Spleen (tissue), 7 donors: ENCODE measurements at regions not wholly inside any gene's neighbourhood (a gene's known extent, or its start where the extent isn't known, plus 50 kb on each side); places are given as distances from the start of the nearest gene placed in this dataset.

Experiments used
- POLR2A ChIP-seq, 3 donors: fragments of 450-650 bp; IDR thresholded peaks; one replicate each; pipeline ENCODE4 v1.5.1; 2017; ENCODE audit warnings: antibody characterized with exemption in 3 of 3, mild to moderate bottlenecking in 1 of 3
- TF ChIP-seq, protein P1 (sequence below), 11 experiments: fragments of 200-600 bp in 7 of 11; fragments of 450-650 bp in 4 of 11; sonication (generic) in 4 of 11; IDR thresholded peaks in 8 of 11; conservative IDR thresholded peaks in 3 of 11; 1 replicate in 7 of 11; 2 replicates in 4 of 11; pipeline versions ENCODE4 v1.4.0 to v1.8.0; 2016 to 2021; ENCODE audit warnings: antibody characterized with exemption in 11 of 11, inconsistent platforms in 4 of 11, mild to moderate bottlenecking in 1 of 11
- donor health status: DM: no; HTN: no; CAD: no; lungs with moderate emphysema.
- donor health status: DM: no; HTN: no; CAD: no.
- donor health status: DM: no; HTN: no; CAD: no.

DNA sequence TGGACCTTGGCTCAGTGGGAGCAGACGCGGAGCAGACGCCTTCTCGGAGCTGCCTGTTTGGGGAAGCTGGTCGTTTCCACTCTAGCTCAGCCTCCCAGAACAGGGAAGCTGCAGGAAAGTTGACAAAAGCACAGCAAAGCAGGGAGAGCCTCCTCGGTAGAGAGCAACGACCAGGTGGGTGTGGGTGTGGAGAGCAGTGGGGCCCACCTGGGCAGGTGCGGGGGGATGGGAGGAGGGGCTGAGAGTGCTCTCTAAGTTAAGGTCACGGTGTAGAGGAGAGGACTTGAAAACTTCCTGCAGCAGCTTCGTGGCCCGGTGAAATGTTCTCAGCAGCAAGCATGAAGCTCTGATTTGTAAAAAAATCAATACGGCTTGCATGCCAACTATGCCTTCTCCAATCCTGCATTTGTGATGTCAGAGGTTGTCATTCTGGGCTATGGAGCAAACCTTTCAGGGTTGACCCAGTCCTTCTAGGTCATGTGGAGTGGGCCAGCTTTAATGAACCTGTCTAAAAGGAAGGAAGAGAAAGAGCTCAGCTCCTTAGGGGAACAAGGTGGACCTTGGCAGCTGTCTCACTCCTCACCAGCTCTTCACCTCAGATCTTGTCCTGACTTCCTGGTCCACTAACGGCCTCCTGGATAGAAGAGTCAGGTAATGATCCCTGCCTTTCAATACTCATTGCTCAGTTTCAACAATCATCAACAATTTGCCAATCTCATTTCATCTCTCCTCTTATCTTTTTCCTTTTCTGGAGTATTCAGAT is 85.8 kb upstream of the UBL3 start:
- TF ChIP-seq POLR2A (IDR thresholded peaks at IDR 0.05) = no peak
- TF ChIP-seq, protein P1, sequence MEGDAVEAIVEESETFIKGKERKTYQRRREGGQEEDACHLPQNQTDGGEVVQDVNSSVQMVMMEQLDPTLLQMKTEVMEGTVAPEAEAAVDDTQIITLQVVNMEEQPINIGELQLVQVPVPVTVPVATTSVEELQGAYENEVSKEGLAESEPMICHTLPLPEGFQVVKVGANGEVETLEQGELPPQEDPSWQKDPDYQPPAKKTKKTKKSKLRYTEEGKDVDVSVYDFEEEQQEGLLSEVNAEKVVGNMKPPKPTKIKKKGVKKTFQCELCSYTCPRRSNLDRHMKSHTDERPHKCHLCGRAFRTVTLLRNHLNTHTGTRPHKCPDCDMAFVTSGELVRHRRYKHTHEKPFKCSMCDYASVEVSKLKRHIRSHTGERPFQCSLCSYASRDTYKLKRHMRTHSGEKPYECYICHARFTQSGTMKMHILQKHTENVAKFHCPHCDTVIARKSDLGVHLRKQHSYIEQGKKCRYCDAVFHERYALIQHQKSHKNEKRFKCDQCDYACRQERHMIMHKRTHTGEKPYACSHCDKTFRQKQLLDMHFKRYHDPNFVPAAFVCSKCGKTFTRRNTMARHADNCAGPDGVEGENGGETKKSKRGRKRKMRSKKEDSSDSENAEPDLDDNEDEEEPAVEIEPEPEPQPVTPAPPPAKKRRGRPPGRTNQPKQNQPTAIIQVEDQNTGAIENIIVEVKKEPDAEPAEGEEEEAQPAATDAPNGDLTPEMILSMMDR (IDR thresholded peaks at IDR 0.05 in 8 of 11, conservative IDR thresholded peaks at IDR 0.05 in 3 of 11) = no peak
